ENCODE measurements at regions not wholly inside any gene's neighbourhood (a gene's known extent, or its start where the extent isn't known, plus 50 kb on each side); places are given as distances from the start of the nearest gene placed in this dataset.

DNA sequence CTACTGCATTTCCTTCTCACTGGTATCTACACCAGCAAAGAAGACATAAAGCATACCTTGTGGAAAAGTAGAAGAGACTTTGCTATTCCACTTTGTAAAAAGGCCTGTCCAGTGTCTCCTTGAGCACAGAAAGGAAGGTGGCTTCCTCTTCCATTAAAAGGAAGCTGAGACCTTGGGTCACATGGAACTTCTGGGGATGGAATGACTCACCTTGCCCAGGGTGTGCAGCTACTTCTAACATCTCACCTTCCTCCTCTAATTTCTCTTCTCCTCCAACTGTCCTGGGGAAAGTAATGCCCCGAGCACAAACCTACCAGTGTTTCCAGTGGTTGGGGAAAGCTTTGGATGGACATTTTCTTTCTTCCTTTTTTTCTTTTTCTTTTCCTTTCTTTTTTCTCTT is 848.8 kb upstream of the MAP3K7 start:
- TF ChIP-seq, protein P1, sequence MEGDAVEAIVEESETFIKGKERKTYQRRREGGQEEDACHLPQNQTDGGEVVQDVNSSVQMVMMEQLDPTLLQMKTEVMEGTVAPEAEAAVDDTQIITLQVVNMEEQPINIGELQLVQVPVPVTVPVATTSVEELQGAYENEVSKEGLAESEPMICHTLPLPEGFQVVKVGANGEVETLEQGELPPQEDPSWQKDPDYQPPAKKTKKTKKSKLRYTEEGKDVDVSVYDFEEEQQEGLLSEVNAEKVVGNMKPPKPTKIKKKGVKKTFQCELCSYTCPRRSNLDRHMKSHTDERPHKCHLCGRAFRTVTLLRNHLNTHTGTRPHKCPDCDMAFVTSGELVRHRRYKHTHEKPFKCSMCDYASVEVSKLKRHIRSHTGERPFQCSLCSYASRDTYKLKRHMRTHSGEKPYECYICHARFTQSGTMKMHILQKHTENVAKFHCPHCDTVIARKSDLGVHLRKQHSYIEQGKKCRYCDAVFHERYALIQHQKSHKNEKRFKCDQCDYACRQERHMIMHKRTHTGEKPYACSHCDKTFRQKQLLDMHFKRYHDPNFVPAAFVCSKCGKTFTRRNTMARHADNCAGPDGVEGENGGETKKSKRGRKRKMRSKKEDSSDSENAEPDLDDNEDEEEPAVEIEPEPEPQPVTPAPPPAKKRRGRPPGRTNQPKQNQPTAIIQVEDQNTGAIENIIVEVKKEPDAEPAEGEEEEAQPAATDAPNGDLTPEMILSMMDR (IDR thresholded peaks at IDR 0.05; ENCODE audit: low read depth, low read length): no peak
- no peak for TF ChIP-seq EZH2phosphoT487 (IDR thresholded peaks at IDR 0.05; ENCODE audit: low read depth)

Data from OCI-LY3 (cell line).